ENCODE measurements at regions not wholly inside any gene's neighbourhood (a gene's known extent, or its start where the extent isn't known, plus 50 kb on each side); places are given as distances from the start of the nearest gene placed in this dataset.

- no peak for TF ChIP-seq CTCF (conservative IDR thresholded peaks at IDR 0.05)
- TF ChIP-seq ZFX (IDR thresholded peaks at IDR 0.05), result no peak
Measured at GRCh38 chr2:118219611-118220010, 131.3 kb downstream of the INSIG2 start.
